Myocyte (in vitro differentiated cells): ENCODE measurements at regions not wholly inside any gene's neighbourhood (a gene's known extent, or its start where the extent isn't known, plus 50 kb on each side); places are given as distances from the start of the nearest gene placed in this dataset.

Experiments used
- DNase-seq: peaks from one replicate; pipeline ENCODE4 v3.0.0-alpha.2; 2012; ENCODE audit warnings: low read depth

GRCh38 chr6:18668994-18669393, 281.8 kb downstream of the RNF144B start:
- DNase-seq, result no peak

GRCh38 chr6:18672852-18673251, 285.7 kb downstream of the RNF144B start:
- DNase-seq, result no peak

GRCh38 chr6:18674346-18674745, 287.2 kb downstream of the RNF144B start:
- no peak for DNase-seq

GRCh38 chr6:18675881-18676280, 288.7 kb downstream of the RNF144B start:
- no peak for DNase-seq

- no peak for DNase-seq
Measured at GRCh38 chr6:18676548-18676947, 289.4 kb downstream of the RNF144B start.

- no peak for DNase-seq
Measured at GRCh38 chr6:18680842-18681241, 293.7 kb downstream of the RNF144B start.

GRCh38 chr6:18681832-18682503, 294.8 kb downstream of the RNF144B start:
- no peak for DNase-seq

- DNase-seq, result no peak
Measured at GRCh38 chr6:18684343-18684742, 297.2 kb downstream of the RNF144B start.

GRCh38 chr6:18692929-18693685, 306.0 kb downstream of the RNF144B start:
- no peak for DNase-seq

GRCh38 chr6:18693881-18694280, 306.7 kb downstream of the RNF144B start:
- no peak for DNase-seq

- DNase-seq, result no peak
Measured at GRCh38 chr6:18703546-18703945, 316.4 kb downstream of the RNF144B start.

- DNase-seq, result no peak
Measured at GRCh38 chr6:18707714-18708439, 320.7 kb downstream of the RNF144B start.

- no peak for DNase-seq
Measured at GRCh38 chr6:18712595-18712994, 325.4 kb downstream of the RNF144B start.

- no peak for DNase-seq
Measured at GRCh38 chr6:18720075-18720474, 332.9 kb downstream of the RNF144B start.

GRCh38 chr6:18724056-18724455, 336.9 kb downstream of the RNF144B start:
- DNase-seq, result no peak

GRCh38 chr6:18725449-18725848, 338.3 kb downstream of the RNF144B start:
- no peak for DNase-seq

- DNase-seq, result no peak
Measured at GRCh38 chr6:18733921-18734550, 346.9 kb downstream of the RNF144B start.

- no peak for DNase-seq
Measured at GRCh38 chr6:18741741-18742140, 354.6 kb downstream of the RNF144B start.

- DNase-seq, result no peak
Measured at GRCh38 chr6:18742406-18742805, 355.3 kb downstream of the RNF144B start.

- DNase-seq, result no peak
Measured at GRCh38 chr6:18746727-18747126, 359.6 kb downstream of the RNF144B start.

GRCh38 chr6:18748314-18748713, 361.2 kb downstream of the RNF144B start:
- DNase-seq, result no peak
